ENCODE measurements at regions not wholly inside any gene's neighbourhood (a gene's known extent, or its start where the extent isn't known, plus 50 kb on each side); places are given as distances from the start of the nearest gene placed in this dataset.

DNA sequence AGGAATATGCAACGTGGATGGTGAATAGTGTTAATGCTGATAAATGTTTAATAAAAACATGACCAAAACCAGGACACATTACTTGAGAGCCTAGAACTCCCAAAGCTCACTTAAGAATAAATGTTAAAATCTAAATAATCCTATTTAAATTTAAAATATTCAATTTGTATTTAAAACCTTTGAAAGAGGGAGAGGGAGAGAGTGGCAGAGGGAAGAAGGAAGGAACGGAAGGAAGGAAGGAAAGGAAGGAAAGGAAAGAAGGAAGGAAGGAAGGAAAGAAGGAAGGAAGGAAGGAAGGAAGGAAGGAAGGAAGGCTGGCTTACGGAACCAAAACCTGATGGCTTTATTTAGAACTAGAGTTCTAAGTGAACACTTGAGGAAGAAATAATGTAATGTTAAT lies 324.1 kb upstream of the SYT4 start:
- DNase-seq (ENCODE audit: low read depth) = no peak
- TF ChIP-seq, protein P1, sequence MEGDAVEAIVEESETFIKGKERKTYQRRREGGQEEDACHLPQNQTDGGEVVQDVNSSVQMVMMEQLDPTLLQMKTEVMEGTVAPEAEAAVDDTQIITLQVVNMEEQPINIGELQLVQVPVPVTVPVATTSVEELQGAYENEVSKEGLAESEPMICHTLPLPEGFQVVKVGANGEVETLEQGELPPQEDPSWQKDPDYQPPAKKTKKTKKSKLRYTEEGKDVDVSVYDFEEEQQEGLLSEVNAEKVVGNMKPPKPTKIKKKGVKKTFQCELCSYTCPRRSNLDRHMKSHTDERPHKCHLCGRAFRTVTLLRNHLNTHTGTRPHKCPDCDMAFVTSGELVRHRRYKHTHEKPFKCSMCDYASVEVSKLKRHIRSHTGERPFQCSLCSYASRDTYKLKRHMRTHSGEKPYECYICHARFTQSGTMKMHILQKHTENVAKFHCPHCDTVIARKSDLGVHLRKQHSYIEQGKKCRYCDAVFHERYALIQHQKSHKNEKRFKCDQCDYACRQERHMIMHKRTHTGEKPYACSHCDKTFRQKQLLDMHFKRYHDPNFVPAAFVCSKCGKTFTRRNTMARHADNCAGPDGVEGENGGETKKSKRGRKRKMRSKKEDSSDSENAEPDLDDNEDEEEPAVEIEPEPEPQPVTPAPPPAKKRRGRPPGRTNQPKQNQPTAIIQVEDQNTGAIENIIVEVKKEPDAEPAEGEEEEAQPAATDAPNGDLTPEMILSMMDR (IDR thresholded peaks at IDR 0.05; ENCODE audit: insufficient read depth, low read length, poor library complexity, severe bottlenecking) = no peak
- H3K27me3 ChIP-seq (ENCODE audit: control insufficient read depth, insufficient read depth, low read length) = no peaks in the 10 kb centered on the region
- H3K4me3 ChIP-seq (ENCODE audit: low read depth, low read length) = no peak overlapping the region
- no peaks in the 10 kb centered on the region for H3K36me3 ChIP-seq (ENCODE audit: control insufficient read depth, insufficient read depth, low read length)

GRCh38 chr18:43605224-43605623 lies 327.9 kb upstream of the SYT4 start:
- Histone ChIP-seq H3K36me3 (ENCODE audit: control insufficient read depth, insufficient read depth, low read length) (no peaks in the 10 kb centered on the region), H3K27me3 (ENCODE audit: control insufficient read depth, insufficient read depth, low read length) (no peaks in the 10 kb centered on the region), H3K4me3 (ENCODE audit: low read depth, low read length) (no peak overlapping the region)
- DNase-seq (ENCODE audit: low read depth) = no peak
- TF ChIP-seq, protein P1 (IDR thresholded peaks at IDR 0.05; ENCODE audit: insufficient read depth, low read length, poor library complexity, severe bottlenecking) = no peak

- H3K36me3 ChIP-seq (ENCODE audit: control insufficient read depth, insufficient read depth, low read length) = no peaks in the 10 kb centered on the region
- H3K4me3 ChIP-seq (ENCODE audit: low read depth, low read length) = no peak overlapping the region
- no peaks in the 10 kb centered on the region for H3K27me3 ChIP-seq (ENCODE audit: control insufficient read depth, insufficient read depth, low read length)
- DNase-seq (ENCODE audit: low read depth) = no peak
- TF ChIP-seq, protein P1 (IDR thresholded peaks at IDR 0.05; ENCODE audit: insufficient read depth, low read length, poor library complexity, severe bottlenecking) = no peak
Measured at GRCh38 chr18:43606795-43607194, 329.5 kb upstream of the SYT4 start.

DNA sequence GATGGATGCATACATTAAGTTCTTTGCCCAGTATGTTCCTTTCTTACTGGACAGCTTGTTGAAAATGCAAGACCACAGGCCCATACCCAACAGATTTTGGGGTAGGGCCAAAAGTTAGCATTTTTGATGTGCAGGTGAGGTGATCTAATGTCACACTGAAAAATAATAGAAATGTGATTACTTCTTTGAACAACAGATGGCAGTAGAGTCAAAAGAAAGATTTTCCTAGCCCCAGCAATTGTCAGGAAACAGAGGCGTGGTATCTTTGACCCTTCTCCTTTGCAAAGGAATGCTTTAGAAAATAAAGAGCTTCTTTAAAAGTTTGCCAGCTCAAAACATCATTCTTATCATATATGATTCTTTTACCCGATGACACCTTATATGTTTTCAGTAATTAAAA lies 343.6 kb upstream of the SYT4 start:
- Histone ChIP-seq H3K4me3 (ENCODE audit: low read depth, low read length) (no peak overlapping the region), H3K27me3 (ENCODE audit: control insufficient read depth, insufficient read depth, low read length) (no peaks in the 10 kb centered on the region), H3K36me3 (ENCODE audit: control insufficient read depth, insufficient read depth, low read length) (no peaks in the 10 kb centered on the region)
- DNase-seq (ENCODE audit: low read depth) = no peak
- TF ChIP-seq, protein P1 (IDR thresholded peaks at IDR 0.05; ENCODE audit: insufficient read depth, low read length, poor library complexity, severe bottlenecking) = peak; percentile 38

GRCh38 chr18:43622024-43622423 lies 344.7 kb upstream of the SYT4 start:
- Histone ChIP-seq H3K27me3 (ENCODE audit: control insufficient read depth, insufficient read depth, low read length) (no peaks in the 10 kb centered on the region), H3K36me3 (ENCODE audit: control insufficient read depth, insufficient read depth, low read length) (no peaks in the 10 kb centered on the region), H3K4me3 (ENCODE audit: low read depth, low read length) (no peak overlapping the region)
- DNase-seq (ENCODE audit: low read depth) = no peak
- TF ChIP-seq, protein P1 (IDR thresholded peaks at IDR 0.05; ENCODE audit: insufficient read depth, low read length, poor library complexity, severe bottlenecking) = no peak

DNA sequence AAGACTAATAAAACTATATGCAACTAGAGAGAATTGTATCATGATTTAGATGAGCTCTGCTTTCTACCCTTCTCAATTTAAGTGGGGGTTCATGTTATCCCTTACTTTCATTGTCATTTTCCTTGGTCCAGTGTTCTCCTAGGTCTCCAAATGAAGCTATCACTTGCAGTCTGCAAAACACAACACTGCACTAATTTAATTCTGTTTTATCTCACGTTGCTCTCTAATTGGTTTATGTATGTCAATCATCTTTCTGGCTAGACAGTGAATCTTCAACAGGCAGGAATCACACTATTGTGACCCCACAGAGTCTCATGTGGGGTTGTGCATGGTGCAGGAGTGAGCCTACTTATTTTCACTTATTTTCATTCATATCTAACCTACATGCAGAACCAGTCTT lies 348.3 kb upstream of the SYT4 start:
- no peak for DNase-seq (ENCODE audit: low read depth)
- no peaks in the 10 kb centered on the region for H3K36me3 ChIP-seq (ENCODE audit: control insufficient read depth, insufficient read depth, low read length)
- no peaks in the 10 kb centered on the region for H3K27me3 ChIP-seq (ENCODE audit: control insufficient read depth, insufficient read depth, low read length)
- H3K4me3 ChIP-seq (ENCODE audit: low read depth, low read length) = no peak overlapping the region
- TF ChIP-seq, protein P1 (IDR thresholded peaks at IDR 0.05; ENCODE audit: insufficient read depth, low read length, poor library complexity, severe bottlenecking) = no peak

Data from kidney epithelial cell (primary cell).